Choroid plexus epithelial cell (primary cell): ENCODE measurements at regions not wholly inside any gene's neighbourhood (a gene's known extent, or its start where the extent isn't known, plus 50 kb on each side); places are given as distances from the start of the nearest gene placed in this dataset.

Source experiments
- DNase-seq: peaks from one replicate; pipeline ENCODE4 v3.0.0-alpha.2; 2010; ENCODE audit warnings: low read depth
- H3K4me3 ChIP-seq: 2 replicates; pipeline ENCODE4 v1.5.1; 2011; ENCODE audit warnings: low read depth, mild to moderate bottlenecking, control low read depth, low read length, moderate library complexity
- TF ChIP-seq, protein P1 (sequence below): conservative IDR thresholded peaks from 2 replicates; pipeline ENCODE4 v1.5.1; 2011; ENCODE audit warnings: low read depth, mild to moderate bottlenecking, control low read depth, inconsistent platforms, low read length, moderate library complexity

DNA sequence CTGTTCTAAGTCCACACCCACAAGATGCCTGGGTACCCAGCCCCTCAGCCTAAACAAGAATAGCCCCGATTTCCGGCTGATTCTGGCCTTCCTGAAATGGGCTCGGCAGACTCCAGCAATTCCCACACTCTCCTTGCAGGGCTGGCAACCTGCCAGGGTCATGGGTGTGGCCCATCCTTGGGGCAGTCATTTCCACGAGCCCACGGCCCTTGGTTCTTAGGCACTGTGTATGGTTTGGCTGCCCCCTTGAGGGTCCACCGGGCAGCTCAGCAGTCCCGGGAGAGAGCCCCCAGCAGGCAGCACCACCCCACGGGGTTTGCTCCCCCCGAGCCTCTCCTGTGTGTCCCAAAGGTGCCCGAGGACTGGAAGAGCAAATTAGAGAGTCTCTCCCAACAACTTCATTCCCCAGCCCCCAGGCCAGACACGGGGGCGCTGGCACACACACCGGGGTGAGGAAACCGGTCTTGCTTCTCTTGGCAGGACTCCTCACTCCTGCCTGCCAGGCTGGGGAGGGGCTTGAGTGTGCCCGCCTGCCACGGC lies 142.2 kb downstream of the EMX2 start:
- no peak overlapping the region for H3K4me3 ChIP-seq
- no peak for DNase-seq
- TF ChIP-seq, protein P1, sequence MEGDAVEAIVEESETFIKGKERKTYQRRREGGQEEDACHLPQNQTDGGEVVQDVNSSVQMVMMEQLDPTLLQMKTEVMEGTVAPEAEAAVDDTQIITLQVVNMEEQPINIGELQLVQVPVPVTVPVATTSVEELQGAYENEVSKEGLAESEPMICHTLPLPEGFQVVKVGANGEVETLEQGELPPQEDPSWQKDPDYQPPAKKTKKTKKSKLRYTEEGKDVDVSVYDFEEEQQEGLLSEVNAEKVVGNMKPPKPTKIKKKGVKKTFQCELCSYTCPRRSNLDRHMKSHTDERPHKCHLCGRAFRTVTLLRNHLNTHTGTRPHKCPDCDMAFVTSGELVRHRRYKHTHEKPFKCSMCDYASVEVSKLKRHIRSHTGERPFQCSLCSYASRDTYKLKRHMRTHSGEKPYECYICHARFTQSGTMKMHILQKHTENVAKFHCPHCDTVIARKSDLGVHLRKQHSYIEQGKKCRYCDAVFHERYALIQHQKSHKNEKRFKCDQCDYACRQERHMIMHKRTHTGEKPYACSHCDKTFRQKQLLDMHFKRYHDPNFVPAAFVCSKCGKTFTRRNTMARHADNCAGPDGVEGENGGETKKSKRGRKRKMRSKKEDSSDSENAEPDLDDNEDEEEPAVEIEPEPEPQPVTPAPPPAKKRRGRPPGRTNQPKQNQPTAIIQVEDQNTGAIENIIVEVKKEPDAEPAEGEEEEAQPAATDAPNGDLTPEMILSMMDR: peak; percentile 28

DNA sequence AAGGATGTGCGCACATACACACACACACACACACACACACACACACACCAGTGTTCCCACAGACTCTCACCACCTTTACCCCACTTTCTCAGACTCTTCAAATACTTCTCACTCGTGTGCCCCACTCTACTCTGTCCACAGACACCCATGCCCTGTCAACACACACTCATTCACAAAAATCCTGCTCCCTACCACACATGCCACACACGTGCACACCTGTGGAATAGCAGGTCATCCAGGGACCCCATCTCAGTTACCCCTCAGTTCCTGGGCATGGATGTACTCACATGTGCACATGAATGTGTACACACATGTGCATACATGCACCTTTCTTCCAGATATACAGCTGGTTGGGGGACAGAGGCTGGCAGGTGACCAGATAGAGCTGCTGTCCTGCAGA lies 142.9 kb downstream of the EMX2 start:
- TF ChIP-seq, protein P1: no peak
- no peak overlapping the region for H3K4me3 ChIP-seq
- no peak for DNase-seq

DNA sequence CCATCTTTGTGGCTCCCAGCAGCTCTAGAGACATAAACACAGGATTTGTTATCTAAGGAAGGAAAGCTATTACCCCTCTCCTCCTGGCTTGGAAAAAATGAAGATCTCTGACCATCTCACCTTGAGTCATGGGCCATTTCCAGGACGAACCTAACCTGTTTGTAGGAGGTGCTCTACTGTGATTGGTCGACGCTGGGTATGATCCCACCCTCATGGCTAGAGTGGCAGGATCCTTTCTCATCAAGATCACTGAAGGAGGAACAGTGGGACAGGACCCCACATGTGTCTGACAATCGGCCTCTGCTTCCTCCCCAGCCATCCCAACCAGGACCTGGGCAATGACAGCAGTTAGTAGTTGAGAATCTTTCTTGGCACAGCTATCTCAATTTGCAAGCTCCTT lies 144.1 kb downstream of the EMX2 start:
- no peak overlapping the region for H3K4me3 ChIP-seq
- no peak for DNase-seq
- TF ChIP-seq, protein P1: no peak

DNA sequence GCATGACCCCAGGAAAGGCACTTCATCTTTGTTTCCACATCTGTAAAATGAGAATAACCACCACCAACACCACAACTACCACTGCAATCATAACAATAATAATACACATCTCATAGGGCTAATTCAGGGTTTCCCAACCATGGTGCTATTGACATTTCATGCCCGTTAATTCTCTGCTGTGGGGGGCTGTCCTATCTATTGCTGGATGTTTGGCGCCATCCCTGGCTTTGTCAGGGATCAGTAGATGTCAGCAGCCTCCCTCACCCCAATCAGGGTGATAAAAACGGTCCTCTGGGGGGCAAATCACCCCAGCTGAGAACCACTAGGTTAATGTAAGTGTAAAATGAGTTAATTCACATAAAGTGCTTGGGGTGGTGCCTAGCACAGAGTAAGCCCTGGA lies 145.8 kb downstream of the EMX2 start:
- TF ChIP-seq, protein P1: no peak
- H3K4me3 ChIP-seq: no peak overlapping the region
- DNase-seq: no peak

DNA sequence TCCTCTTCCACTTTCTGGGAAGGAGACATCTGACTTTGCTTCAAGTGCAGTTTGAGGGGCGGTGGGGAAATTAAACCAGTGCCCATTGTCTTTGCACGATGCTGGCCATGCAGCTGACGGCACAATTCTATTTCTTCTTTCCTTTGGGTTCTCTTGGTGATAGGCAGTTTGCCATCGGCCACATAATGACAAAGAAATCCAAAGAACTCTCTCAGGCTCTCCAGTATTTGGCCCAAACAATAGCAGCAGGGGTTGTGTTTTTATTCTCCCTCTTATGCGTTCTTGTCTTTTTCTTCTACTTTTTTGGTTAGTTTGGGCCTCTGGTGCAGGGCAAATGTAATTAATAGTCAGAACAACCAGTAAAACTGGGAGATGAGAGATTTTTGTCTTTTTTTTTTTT lies 147.0 kb downstream of the EMX2 start:
- TF ChIP-seq, protein P1: no peak
- no peak overlapping the region for H3K4me3 ChIP-seq
- DNase-seq: peak; percentile 11

DNA sequence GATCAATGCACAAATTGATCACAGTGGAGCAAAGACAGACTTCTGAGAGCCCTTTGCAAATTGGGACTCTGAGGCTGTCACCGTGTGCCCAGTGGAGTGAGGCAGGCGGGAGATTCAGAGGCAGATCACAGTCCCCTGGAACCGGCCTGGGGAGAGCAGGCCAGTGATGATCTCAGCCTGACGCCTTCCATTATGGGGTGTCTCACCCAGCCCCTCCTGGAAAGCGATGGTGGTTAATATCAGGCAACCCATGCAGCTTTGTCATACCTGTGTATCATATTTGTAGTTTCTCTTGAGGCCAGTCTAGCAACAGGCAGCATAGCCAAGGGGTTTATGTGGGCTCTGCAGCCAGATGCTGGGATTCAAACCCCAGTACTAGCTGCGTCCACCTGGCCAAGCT lies 147.8 kb downstream of the EMX2 start:
- H3K4me3 ChIP-seq: no peak overlapping the region
- TF ChIP-seq, protein P1: no peak
- DNase-seq: no peak

DNA sequence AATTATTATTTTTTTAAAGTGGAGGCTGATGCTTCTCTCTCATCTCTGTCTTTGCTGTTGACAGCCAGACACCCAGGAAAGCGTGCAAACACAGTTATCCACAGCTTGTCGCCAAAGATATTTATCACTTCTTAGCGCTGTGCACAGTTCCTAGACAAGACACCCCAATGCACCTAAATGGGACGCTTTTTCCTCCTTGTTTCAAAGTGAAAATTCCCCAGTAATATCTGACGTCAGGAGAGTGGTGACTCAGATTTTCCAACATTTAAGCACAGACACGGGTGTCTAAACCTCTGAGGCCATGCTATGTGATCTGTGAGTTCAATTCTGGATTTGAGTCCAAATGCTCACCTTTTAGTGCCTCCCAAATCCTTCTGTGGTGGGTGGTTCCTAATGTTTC lies 151.6 kb downstream of the EMX2 start:
- no peak overlapping the region for H3K4me3 ChIP-seq
- peak; percentile 22 for DNase-seq
- TF ChIP-seq, protein P1: no peak
